ENCODE measurements at regions not wholly inside any gene's neighbourhood (a gene's known extent, or its start where the extent isn't known, plus 50 kb on each side); places are given as distances from the start of the nearest gene placed in this dataset.

DNA sequence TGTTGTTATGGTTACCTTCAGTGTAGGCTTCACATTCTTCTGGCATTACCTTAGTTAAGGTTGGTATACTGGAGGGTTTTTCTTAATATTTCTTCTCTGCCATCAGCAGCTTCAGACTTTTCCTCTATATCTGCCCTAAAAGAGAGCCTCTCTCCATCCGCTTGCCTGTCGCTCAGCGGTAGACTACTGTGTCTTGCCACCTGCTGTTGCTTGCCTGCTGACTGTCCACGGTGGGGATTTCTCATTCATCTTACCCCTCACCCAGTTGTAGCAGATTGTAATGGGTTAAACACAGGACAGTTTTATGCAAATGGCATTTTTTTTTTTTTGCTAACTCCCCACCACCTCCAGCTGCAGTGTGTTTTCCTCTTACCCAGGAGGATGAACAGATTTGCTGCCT lies 577.2 kb downstream of the SLITRK5 start:
- Histone ChIP-seq H3K4me1 (no peaks in the 10 kb centered on the region), H3K27ac (no peak overlapping the region), H3K9me3 (no peaks in the 10 kb centered on the region), H3K4me3 (no peak overlapping the region), H3K4me2 (no peak overlapping the region)
- FAIRE-seq (no peak), ATAC-seq (no peak), DNase-seq (ENCODE audit: low read depth in 1 of 2, low spot score in 1 of 2) (no peak)
- POLR2A ChIA-PET = no interaction called here
- CTCF ChIA-PET = no interaction called here
- TF ChIP-seq FOSL2 (IDR thresholded peaks at IDR 0.05) (no peak), FOSL2 (CRISPR knock-in tag; IDR thresholded peaks at IDR 0.05) (no peak), FOSB (CRISPR knock-in tag; IDR thresholded peaks at IDR 0.05) (no peak)
- WGBS (ENCODE audit: missing lambda C conversion rate) = 77% methylated on average over 4 of the region's 4 CpGs

GRCh38 chr13:88257706-88258105 lies 586.5 kb downstream of the SLITRK5 start:
- ATAC-seq (no peak), FAIRE-seq (no peak), DNase-seq (ENCODE audit: low read depth in 1 of 2, low spot score in 1 of 2) (no peak)
- CTCF ChIA-PET = no interaction called here
- POLR2A ChIA-PET = no interaction called here
- Histone ChIP-seq H3K9me3 (no peaks in the 10 kb centered on the region), H3K4me3 (no peak overlapping the region), H3K4me2 (no peak overlapping the region), H3K4me1 (no peaks in the 10 kb centered on the region), H3K27ac (no peak overlapping the region)
- WGBS (ENCODE audit: missing lambda C conversion rate) = 2% methylated on average over 3 of the region's 3 CpGs
- TF ChIP-seq, protein P1, sequence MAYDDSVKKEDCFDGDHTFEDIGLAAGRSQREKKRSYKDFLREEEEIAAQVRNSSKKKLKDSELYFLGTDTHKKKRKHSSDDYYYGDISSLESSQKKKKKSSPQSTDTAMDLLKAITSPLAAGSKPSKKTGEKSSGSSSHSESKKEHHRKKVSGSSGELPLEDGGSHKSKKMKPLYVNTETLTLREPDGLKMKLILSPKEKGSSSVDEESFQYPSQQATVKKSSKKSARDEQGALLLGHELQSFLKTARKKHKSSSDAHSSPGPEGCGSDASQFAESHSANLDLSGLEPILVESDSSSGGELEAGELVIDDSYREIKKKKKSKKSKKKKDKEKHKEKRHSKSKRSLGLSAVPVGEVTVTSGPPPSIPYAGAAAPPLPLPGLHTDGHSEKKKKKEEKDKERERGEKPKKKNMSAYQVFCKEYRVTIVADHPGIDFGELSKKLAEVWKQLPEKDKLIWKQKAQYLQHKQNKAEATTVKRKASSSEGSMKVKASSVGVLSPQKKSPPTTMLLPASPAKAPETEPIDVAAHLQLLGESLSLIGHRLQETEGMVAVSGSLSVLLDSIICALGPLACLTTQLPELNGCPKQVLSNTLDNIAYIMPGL (CRISPR knock-in tag; IDR thresholded peaks at IDR 0.05; ENCODE audit: borderline replicate concordance) = no peak
- TF ChIP-seq MAZ (IDR thresholded peaks at IDR 0.05; ENCODE audit: borderline replicate concordance, low read depth, low read length) = no peak
- TF ChIP-seq EP300 (IDR thresholded peaks at IDR 0.05) = no peak
- TF ChIP-seq JUNB (IDR thresholded peaks at IDR 0.05) = no peak
- no peak for TF ChIP-seq RARB (CRISPR knock-in tag; IDR thresholded peaks at IDR 0.05)
- no peak for TF ChIP-seq HDAC2 (IDR thresholded peaks at IDR 0.05)
- TF ChIP-seq, protein P2, sequence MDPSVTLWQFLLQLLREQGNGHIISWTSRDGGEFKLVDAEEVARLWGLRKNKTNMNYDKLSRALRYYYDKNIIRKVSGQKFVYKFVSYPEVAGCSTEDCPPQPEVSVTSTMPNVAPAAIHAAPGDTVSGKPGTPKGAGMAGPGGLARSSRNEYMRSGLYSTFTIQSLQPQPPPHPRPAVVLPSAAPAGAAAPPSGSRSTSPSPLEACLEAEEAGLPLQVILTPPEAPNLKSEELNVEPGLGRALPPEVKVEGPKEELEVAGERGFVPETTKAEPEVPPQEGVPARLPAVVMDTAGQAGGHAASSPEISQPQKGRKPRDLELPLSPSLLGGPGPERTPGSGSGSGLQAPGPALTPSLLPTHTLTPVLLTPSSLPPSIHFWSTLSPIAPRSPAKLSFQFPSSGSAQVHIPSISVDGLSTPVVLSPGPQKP (IDR thresholded peaks at IDR 0.05; ENCODE audit: low read depth, low read length) = no peak
- no peak for TF ChIP-seq ZFP36 (IDR thresholded peaks at IDR 0.05; ENCODE audit: borderline replicate concordance, partially characterized antibody)
- TF ChIP-seq, protein P3, sequence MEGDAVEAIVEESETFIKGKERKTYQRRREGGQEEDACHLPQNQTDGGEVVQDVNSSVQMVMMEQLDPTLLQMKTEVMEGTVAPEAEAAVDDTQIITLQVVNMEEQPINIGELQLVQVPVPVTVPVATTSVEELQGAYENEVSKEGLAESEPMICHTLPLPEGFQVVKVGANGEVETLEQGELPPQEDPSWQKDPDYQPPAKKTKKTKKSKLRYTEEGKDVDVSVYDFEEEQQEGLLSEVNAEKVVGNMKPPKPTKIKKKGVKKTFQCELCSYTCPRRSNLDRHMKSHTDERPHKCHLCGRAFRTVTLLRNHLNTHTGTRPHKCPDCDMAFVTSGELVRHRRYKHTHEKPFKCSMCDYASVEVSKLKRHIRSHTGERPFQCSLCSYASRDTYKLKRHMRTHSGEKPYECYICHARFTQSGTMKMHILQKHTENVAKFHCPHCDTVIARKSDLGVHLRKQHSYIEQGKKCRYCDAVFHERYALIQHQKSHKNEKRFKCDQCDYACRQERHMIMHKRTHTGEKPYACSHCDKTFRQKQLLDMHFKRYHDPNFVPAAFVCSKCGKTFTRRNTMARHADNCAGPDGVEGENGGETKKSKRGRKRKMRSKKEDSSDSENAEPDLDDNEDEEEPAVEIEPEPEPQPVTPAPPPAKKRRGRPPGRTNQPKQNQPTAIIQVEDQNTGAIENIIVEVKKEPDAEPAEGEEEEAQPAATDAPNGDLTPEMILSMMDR (IDR thresholded peaks at IDR 0.05) = no peak
- TF ChIP-seq, protein P4, sequence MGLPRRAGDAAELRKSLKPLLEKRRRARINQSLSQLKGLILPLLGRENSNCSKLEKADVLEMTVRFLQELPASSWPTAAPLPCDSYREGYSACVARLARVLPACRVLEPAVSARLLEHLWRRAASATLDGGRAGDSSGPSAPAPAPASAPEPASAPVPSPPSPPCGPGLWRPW (IDR thresholded peaks at IDR 0.05) = no peak
- no peak for TF ChIP-seq TP53 (CRISPR knock-in tag; IDR thresholded peaks at IDR 0.05)

DNA sequence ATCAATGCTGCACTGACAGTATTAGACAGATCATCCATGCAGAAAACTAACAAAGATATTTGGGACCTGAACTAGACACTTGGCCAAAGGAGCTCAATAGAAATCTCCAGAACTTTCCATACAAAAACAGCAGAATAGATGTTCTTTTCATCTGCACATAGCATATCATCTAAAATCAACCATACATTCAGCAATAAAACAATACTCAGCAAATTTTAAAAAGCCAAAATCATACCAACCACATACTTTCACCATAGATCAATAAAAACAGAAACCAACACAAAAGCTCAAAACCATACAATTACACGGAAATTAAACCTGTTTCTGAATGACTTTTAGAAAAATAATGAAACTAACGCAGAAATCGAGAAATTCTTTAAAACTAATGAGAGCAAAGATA lies 592.6 kb downstream of the SLITRK5 start:
- H3K4me2 ChIP-seq = no peak overlapping the region
- H3K4me1 ChIP-seq = no peaks in the 10 kb centered on the region
- TF ChIP-seq ZC3H11A (IDR thresholded peaks at IDR 0.05) (no peak), MAFK (IDR thresholded peaks at IDR 0.05; ENCODE audit: partially characterized antibody) (peak; percentile 32), MYC (IDR thresholded peaks at IDR 0.05; ENCODE audit: borderline replicate concordance, low read length) (no peak), POLR2AphosphoS2 (conservative IDR thresholded peaks at IDR 0.05; ENCODE audit: low read length) (no peak), HEYL (CRISPR knock-in tag; IDR thresholded peaks at IDR 0.05) (no peak), ATOH8 (CRISPR knock-in tag; IDR thresholded peaks at IDR 0.05; ENCODE audit: low read depth) (no peak), CHD4 (IDR thresholded peaks at IDR 0.05; ENCODE audit: borderline replicate concordance) (no peak)
- H3K27ac ChIP-seq = no peak overlapping the region
- ATAC-seq = no peak
- no peak overlapping the region for H3K4me3 ChIP-seq
- WGBS (ENCODE audit: missing lambda C conversion rate) = 56% methylated on average over 3 of the region's 3 CpGs
- no peak for DNase-seq (ENCODE audit: low read depth in 1 of 2, low spot score in 1 of 2)
- POLR2A ChIA-PET = no interaction called here
- CTCF ChIA-PET = no interaction called here
- no peak for FAIRE-seq
- no peaks in the 10 kb centered on the region for H3K9me3 ChIP-seq
